Esophagus muscularis mucosa (tissue), 4 donors: ENCODE measurements at regions not wholly inside any gene's neighbourhood (a gene's known extent, or its start where the extent isn't known, plus 50 kb on each side); places are given as distances from the start of the nearest gene placed in this dataset.
A peak's percentile ranks its signal among the peaks of the same experiment; 100 is the strongest.

Experiments
- DNase-seq: peaks from one replicate; pipeline ENCODE4 v3.0.0-alpha.2; 2017; ENCODE audit errors: extremely low spot score
- H3K27ac ChIP-seq, 4 donors: fragments of 200-600 bp; sonication (generic); replicated peaks in 1 of 4; 1 replicate in 3 of 4; 2 replicates in 1 of 4; pipeline ENCODE4 v1.5.1; 2016 to 2019; ENCODE audit warnings: mild to moderate bottlenecking in 1 of 4
- H3K27me3 ChIP-seq, 4 donors: fragments of 200-600 bp; sonication (generic); one replicate each; pipeline versions ENCODE4 v1.5.1 to v1.6.0; 2016 to 2019
- H3K36me3 ChIP-seq, 4 donors: fragments of 200-600 bp; sonication (generic); one replicate each; pipeline ENCODE4 v1.5.1; 2016 to 2019
- H3K4me1 ChIP-seq, 4 donors: fragments of 200-600 bp; sonication (generic); one replicate each; pipeline ENCODE4 v1.5.1; 2016 to 2019
- H3K4me3 ChIP-seq, 4 donors: fragments of 200-600 bp; sonication (generic); 1 replicate in 2 of 4; 2 replicates in 2 of 4; pipeline ENCODE4 v1.5.1; 2016 to 2019; ENCODE audit warnings: mild to moderate bottlenecking in 4 of 4, moderate library complexity in 1 of 4
- H3K9me3 ChIP-seq, 4 donors: fragments of 200-600 bp; sonication (generic); 1 replicate in 3 of 4; 2 replicates in 1 of 4; pipeline ENCODE4 v1.5.1; 2016 to 2019
- CTCF ChIP-seq, 3 experiments: fragments of 200-600 bp in 2 of 3; fragments of 450-650 bp in 1 of 3; sonication (generic) in 2 of 3; IDR thresholded peaks; one replicate each; pipeline ENCODE4 v1.5.1; 2017 to 2019; ENCODE audit warnings: antibody characterized with exemption in 3 of 3, mild to moderate bottlenecking in 2 of 3, moderate library complexity in 1 of 3
- EP300 ChIP-seq: sonication (generic); formaldehyde crosslinking; IDR thresholded peaks from one replicate; pipeline ENCODE4 v1.6.1; 2017; ENCODE audit warnings: antibody characterized with exemption
- POLR2A ChIP-seq: fragments of 450-650 bp; IDR thresholded peaks from one replicate; pipeline ENCODE4 v1.6.1; 2017; ENCODE audit warnings: antibody characterized with exemption, moderate library complexity, mild to moderate bottlenecking, low read depth
- POLR2AphosphoS5 ChIP-seq, 2 donors: sonication (generic); formaldehyde crosslinking; IDR thresholded peaks; one replicate each; pipeline ENCODE4 v1.6.1; 2017; ENCODE audit warnings: antibody characterized with exemption in 2 of 2
- WGBS: methylation state at CpG from one replicate; pipeline ENCODE4 v1.1.5; 2018; 5-methylcytosine and 5-hydroxymethylcytosine counted together
- intact Hi-C: fragments of 100-400 bp; cut with DNase I; formaldehyde crosslinking; loops from one replicate; pipeline ENCODE4 v1.15.1; 2023

GRCh38 chr22:47724751-47725150, 962.3 kb downstream of the TBC1D22A start:
- Histone ChIP-seq H3K27ac (no peak overlapping the region), H3K9me3 (peaks cover 0 to 3% (median under 1%) of the 10 kb centered on the region in 4 donors), H3K4me1 (no peaks in the 10 kb centered on the region), H3K27me3 (peaks cover 0 to 34% (median 0%) of the 10 kb centered on the region in 4 donors), H3K36me3 (no peaks in the 10 kb centered on the region), H3K4me3 (no peak overlapping the region)
- 44% methylated on average over 2 of the region's 2 CpGs for WGBS
- intact Hi-C loops, result no loop called here
- TF ChIP-seq POLR2AphosphoS5 (IDR thresholded peaks at IDR 0.05), result no peak
- TF ChIP-seq EP300, result no peak
- TF ChIP-seq CTCF (IDR thresholded peaks at IDR 0.05), result no peak
- TF ChIP-seq POLR2A, result no peak
- DNase-seq, result peak; percentile 24

GRCh38 chr22:47724030-47724429, 961.6 kb downstream of the TBC1D22A start:
- peak; percentile 68 for DNase-seq
- no peak overlapping the region for H3K27ac ChIP-seq
- peaks cover 0 to 39% (median 0%) of the 10 kb centered on the region in 4 donors for H3K27me3 ChIP-seq
- 77% methylated on average over 5 of the region's 5 CpGs for WGBS
- no peak overlapping the region for H3K4me3 ChIP-seq
- no peak for TF ChIP-seq POLR2AphosphoS5 (IDR thresholded peaks at IDR 0.05)
- no peak for TF ChIP-seq CTCF (IDR thresholded peaks at IDR 0.05)
- no peak for TF ChIP-seq POLR2A
- TF ChIP-seq EP300, result no peak
- no peaks in the 10 kb centered on the region for H3K9me3 ChIP-seq
- intact Hi-C loops, result no loop called here
- H3K4me1 ChIP-seq, result no peaks in the 10 kb centered on the region
- no peaks in the 10 kb centered on the region for H3K36me3 ChIP-seq

GRCh38 chr22:47718337-47718736, 955.9 kb downstream of the TBC1D22A start:
- Histone ChIP-seq H3K27ac (no peak overlapping the region), H3K4me3 (no peak overlapping the region), H3K4me1 (no peaks in the 10 kb centered on the region), H3K9me3 (no peaks in the 10 kb centered on the region), H3K36me3 (no peaks in the 10 kb centered on the region), H3K27me3 (peaks cover 0 to 68% (median 0%) of the 10 kb centered on the region in 4 donors)
- WGBS, result 90% methylated on average over 3 of the region's 3 CpGs
- intact Hi-C loops, result no loop called here
- TF ChIP-seq CTCF (IDR thresholded peaks at IDR 0.05) (no peak), POLR2AphosphoS5 (IDR thresholded peaks at IDR 0.05) (no peak), POLR2A (no peak), EP300 (no peak)
- DNase-seq, result peak; percentile 87

- TF ChIP-seq POLR2AphosphoS5 (IDR thresholded peaks at IDR 0.05) (no peak), EP300 (no peak), CTCF (IDR thresholded peaks at IDR 0.05) (no peak)
- intact Hi-C loops, result no loop called here
- no peak overlapping the region for H3K27ac ChIP-seq
- no peaks in the 10 kb centered on the region for H3K4me1 ChIP-seq
- H3K27me3 ChIP-seq, result peaks cover 0 to 79% (median 0%) of the 10 kb centered on the region in 4 donors
- no peaks in the 10 kb centered on the region for H3K36me3 ChIP-seq
- no peaks in the 10 kb centered on the region for H3K9me3 ChIP-seq
- WGBS, result 83% methylated on average over 16 of the region's 16 CpGs
- no peak overlapping the region for H3K4me3 ChIP-seq
- peak; percentile 68 for DNase-seq
These were observed 954.6 kb downstream of the TBC1D22A start for GRCh38 chr22:47716890-47717615.
